ENCODE measurements at regions not wholly inside any gene's neighbourhood (a gene's known extent, or its start where the extent isn't known, plus 50 kb on each side); places are given as distances from the start of the nearest gene placed in this dataset.

GRCh38 chr5:174324680-174325079, 279.2 kb downstream of the NSG2 start:
- no peak for DNase-seq
- TF ChIP-seq POLR2A (IDR thresholded peaks at IDR 0.05; ENCODE audit: low read length) (no peak), GATA1 (IDR thresholded peaks at IDR 0.05; ENCODE audit: low read depth, low read length) (no peak)

DNA sequence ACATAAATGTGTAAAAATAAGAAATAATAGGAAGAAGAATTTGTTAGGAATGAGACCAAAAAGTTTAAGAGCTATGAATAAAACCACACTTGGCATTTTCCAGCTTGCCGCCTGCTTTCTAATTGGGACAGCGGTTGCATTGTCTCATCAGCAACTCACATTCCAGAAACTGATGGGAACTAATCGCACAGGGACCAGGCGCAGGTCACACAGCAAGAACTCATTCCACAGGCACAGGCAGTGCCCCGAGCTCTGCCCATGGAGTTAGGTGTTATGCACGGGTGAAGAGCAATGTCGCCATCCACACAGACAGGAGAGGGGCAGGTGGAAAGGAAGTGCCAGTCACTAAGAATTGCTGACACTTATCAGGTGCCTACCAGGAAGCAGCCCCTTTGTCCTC, 279.9 kb downstream of the NSG2 start:
- DNase-seq: no peak
- TF ChIP-seq GATA1 (IDR thresholded peaks at IDR 0.05; ENCODE audit: low read depth, low read length): no peak

GRCh38 chr5:174325961-174326360, 280.5 kb downstream of the NSG2 start:
- DNase-seq: no peak
- TF ChIP-seq GATA1 (IDR thresholded peaks at IDR 0.05; ENCODE audit: low read depth, low read length): no peak
- no peak for TF ChIP-seq POLR2A (IDR thresholded peaks at IDR 0.05; ENCODE audit: low read length)

GRCh38 chr5:174326372-174326771, 280.9 kb downstream of the NSG2 start:
- no peak for DNase-seq
- TF ChIP-seq POLR2A (IDR thresholded peaks at IDR 0.05; ENCODE audit: low read length) (no peak), GATA1 (IDR thresholded peaks at IDR 0.05; ENCODE audit: low read depth, low read length) (no peak)

GRCh38 chr5:174327317-174327864, 281.9 kb downstream of the NSG2 start:
- DNase-seq: peak; percentile 70 to 84
- TF ChIP-seq GATA1 (IDR thresholded peaks at IDR 0.05; ENCODE audit: low read depth, low read length): no peak
- TF ChIP-seq POLR2A (IDR thresholded peaks at IDR 0.05; ENCODE audit: low read length): no peak

GRCh38 chr5:174327896-174328295, 282.4 kb downstream of the NSG2 start:
- no peak for DNase-seq
- TF ChIP-seq GATA1 (IDR thresholded peaks at IDR 0.05; ENCODE audit: low read depth, low read length): no peak
- no peak for TF ChIP-seq POLR2A (IDR thresholded peaks at IDR 0.05; ENCODE audit: low read length)

DNA sequence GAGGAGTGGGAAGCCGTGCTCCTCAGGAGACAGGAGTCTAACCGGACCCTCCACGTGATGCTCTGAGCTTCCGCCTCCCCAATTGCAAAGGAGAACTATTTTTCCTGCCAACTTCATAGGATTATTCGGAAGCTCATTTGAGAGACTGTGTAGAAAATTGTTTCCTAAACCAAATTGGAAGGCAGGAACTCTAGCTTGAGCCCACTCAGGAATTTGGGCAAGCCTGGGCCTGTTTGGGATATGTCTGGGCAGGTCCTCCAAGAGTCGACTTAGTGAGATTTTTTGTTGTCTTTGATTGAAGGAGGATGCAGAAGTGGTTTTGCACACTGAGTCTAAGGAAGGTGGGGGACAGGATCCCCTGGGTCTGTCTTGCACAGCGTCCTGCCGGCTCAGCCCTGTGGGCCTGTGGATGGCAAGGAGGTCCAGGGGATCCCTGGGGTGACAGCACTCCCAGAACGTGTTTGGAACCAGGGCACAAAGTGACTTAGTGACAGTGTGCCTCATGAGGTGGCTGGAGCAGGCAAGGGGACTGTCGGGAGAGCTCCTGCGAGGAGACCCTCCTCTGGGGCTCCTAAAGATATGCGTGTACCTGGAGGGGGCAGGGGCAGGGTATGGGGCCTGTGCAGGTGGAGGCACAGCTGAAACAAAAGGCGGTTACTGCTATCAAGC, 283.3 kb downstream of the NSG2 start:
- DNase-seq: peak in 1 of 2 experiments; percentile 5
- TF ChIP-seq POLR2A (IDR thresholded peaks at IDR 0.05; ENCODE audit: low read length): no peak
- no peak for TF ChIP-seq GATA1 (IDR thresholded peaks at IDR 0.05; ENCODE audit: low read depth, low read length)

DNA sequence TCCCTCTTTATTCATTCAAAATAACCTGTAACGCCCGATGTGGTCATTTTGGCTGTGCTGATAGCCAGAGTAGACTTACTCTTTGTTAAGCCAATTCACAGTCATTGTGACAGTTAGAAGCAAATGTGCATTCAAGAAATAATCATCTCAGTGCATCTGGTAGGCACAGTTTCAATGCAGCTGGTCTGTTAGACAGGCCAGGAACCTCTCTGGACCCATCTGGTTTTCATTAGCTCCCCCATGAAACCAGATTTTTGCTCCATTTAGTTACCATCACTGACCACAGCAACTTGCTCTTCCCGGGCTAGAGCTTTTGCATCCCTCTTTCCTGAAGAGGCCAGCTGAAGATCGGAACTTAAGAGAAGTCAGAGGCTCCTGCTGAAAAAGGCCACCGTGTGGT, 284.2 kb downstream of the NSG2 start:
- DNase-seq: no peak
- TF ChIP-seq GATA1 (IDR thresholded peaks at IDR 0.05; ENCODE audit: low read depth, low read length) (no peak), POLR2A (IDR thresholded peaks at IDR 0.05; ENCODE audit: low read length) (no peak)

DNA sequence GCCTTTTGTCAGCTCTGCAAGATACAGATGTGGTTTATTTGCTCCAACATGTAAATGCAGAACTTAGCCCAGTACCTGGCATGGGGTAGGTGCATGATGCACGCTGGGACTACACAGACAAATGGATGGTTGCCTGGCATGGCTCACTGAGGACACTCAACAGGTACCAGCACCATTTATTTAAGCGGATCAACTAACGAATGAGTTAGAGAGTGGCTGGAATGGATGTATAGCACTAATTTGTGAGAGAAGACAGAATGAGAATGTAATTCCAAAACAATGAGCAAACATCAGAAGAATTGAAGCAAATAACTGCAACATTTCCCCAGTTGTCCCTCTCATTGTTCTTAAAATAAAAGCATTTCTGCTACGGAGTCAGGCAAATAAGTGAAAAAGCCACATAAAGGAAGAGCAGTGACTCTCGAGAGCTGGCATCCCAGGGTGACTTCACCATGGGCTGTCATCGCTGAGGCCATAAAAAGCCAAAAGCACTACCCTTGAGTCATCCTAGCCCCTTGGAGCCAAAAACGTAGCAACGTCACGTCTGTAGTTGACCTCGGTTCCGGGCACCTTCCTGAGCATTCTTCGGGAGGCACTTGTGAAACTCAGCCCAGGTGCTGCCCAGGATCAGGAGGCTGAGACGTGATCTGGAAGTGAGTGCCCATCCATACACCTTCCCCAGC, 290.3 kb downstream of the NSG2 start:
- TF ChIP-seq POLR2A (IDR thresholded peaks at IDR 0.05; ENCODE audit: low read length) (no peak), GATA1 (IDR thresholded peaks at IDR 0.05; ENCODE audit: low read depth, low read length) (no peak)
- DNase-seq: no peak

GRCh38 chr5:174336479-174336878, 291.0 kb downstream of the NSG2 start:
- TF ChIP-seq POLR2A (IDR thresholded peaks at IDR 0.05; ENCODE audit: low read length) (no peak), GATA1 (IDR thresholded peaks at IDR 0.05; ENCODE audit: low read depth, low read length) (no peak)

DNA sequence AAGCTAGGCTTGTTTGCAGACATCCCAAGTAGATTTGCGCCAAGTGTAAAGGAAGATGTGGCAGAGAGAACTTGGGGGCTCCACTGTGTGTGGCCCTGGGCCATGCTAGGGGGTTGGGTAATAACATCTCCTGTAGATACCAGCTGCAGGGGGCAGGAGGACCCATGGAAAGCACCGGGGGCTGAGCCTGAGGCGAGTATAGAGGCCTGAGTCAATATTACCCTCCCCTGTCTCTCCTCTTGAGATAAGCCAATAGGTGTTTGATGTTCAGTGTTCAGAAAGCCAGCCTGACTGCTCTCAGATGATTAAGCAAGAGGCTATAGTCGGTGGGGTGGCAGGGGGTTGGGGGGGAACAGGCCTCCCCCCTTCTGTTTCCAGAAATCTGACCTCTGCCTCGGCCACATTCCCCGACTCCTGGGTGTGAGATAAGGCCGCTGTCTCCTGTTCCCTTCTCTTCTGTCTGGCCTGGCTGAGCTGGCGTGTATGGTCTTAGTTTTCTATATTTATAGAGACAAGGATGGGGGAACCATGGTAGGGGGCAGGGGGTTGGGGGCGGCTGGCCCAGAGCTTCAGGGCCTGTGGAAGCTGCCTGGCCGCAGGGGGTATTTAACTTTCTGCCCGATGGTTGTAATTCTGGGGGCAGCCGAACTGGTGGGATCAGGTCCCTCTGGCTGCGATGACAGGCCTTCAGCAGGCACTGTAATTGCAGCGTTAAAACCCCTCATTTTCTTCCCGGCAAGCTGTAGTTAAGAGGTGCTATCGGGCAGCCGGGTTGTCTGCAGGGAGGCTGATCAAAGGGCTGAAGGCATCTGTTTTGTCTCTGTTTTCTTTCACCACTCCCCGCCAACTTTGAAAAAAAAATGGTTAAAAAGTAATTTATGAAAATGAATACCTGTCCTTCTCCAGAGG, 292.0 kb downstream of the NSG2 start:
- no peak for TF ChIP-seq GATA1 (IDR thresholded peaks at IDR 0.05; ENCODE audit: low read depth, low read length)
- TF ChIP-seq POLR2A (IDR thresholded peaks at IDR 0.05; ENCODE audit: low read length): no peak
- DNase-seq: no peak

More at GRCh38 chr5:174336479-174336878, 291.0 kb downstream of the NSG2 start:
- no peak for DNase-seq

DNA sequence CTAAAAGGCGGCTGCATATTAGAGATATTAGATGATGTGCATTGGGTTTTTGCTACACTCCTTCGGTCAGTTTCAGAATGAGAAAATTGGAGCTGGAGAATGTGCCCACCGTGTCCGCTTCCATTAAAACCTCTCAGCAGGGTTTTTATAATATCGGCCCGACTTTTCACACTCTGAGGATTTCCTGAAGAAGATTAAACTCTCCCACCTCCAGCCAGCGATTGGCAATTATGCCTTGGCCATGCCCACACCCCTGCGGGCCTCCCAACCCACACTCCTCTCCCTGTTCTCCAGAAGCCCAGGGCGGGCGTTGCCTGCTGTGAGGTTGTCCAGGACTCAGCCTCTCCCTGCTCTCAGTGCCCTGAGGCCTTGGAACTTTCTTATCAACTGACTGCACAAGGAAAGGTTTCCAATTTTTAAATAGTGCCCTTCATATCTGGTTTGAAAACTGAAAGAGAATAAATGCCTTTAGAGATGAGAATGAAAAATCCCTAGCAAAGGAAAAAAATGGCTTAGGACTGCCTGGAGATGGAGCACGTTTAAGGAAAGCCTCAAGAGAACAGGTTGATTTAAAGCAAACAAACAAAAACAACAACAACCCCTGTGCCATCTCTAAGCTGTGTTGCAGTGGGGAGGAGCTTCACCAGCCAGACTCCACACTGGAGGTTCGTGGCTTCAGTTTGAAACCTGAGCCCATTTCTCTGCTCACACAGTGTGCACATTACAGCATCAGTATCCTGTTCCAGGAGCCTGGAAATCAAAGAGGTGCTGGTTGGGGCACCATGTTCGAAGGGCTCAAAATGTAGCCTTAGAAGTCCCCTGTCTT, 292.9 kb downstream of the NSG2 start:
- TF ChIP-seq GATA1 (IDR thresholded peaks at IDR 0.05; ENCODE audit: low read depth, low read length) (no peak), POLR2A (IDR thresholded peaks at IDR 0.05; ENCODE audit: low read length) (no peak)

DNA sequence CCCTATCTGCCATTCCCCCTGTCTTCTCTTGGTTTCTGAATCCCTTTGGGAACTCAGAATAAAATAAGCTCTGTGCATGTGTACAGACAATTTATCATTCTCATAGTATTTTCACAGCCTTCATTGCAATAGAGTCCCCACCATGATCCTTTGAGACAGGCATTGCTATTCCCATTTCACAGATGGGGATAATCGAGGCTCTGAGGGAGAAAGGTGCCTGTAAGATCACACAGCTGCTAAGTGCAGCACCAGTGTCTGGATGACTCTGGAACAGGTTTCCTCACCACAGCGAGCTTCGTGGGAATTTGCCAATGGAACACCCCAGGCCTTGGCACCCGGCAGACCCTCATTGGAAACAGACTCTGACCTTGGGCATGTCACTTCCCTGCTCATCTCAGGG, 293.6 kb downstream of the NSG2 start:
- no peak for DNase-seq
- TF ChIP-seq POLR2A (IDR thresholded peaks at IDR 0.05; ENCODE audit: low read length) (no peak), GATA1 (IDR thresholded peaks at IDR 0.05; ENCODE audit: low read depth, low read length) (no peak)

More for the DNA sequence above, 292.9 kb downstream of the NSG2 start:
- DNase-seq: no peak

Data from erythroblast (primary cell).